ENCODE measurements at regions not wholly inside any gene's neighbourhood (a gene's known extent, or its start where the extent isn't known, plus 50 kb on each side); places are given as distances from the start of the nearest gene placed in this dataset.

GRCh38 chr2:204434660-204435462, 110.4 kb upstream of the PARD3B start:
- 71 to 76% methylated on average over 3 of the region's 3 CpGs for WGBS, 2 donors
- no peak for DNase-seq (ENCODE audit: low spot score in 2 of 2)
- intact Hi-C loops (cut with DNase I; ENCODE audit: low total_unique reads), result no loop called here
- TF ChIP-seq POLR2A (IDR thresholded peaks at IDR 0.05), result no peak
- TF ChIP-seq CTCF (IDR thresholded peaks at IDR 0.05), result no peak
- no peak overlapping the region for H3K4me3 ChIP-seq (ENCODE audit: low read depth, poor library complexity, severe bottlenecking)

GRCh38 chr2:204436230-204436629, 109.0 kb upstream of the PARD3B start:
- intact Hi-C loops (cut with DNase I; ENCODE audit: low total_unique reads), result no loop called here
- DNase-seq (ENCODE audit: low spot score in 2 of 2), result no peak

GRCh38 chr2:204437408-204437807, 107.9 kb upstream of the PARD3B start:
- WGBS, 2 donors, result 71 to 72% methylated on average over 5 of the region's 5 CpGs
- intact Hi-C loops (cut with DNase I; ENCODE audit: low total_unique reads), result no loop called here
- no peak for DNase-seq (ENCODE audit: low spot score in 2 of 2)
- TF ChIP-seq CTCF (IDR thresholded peaks at IDR 0.05) (no peak), POLR2A (IDR thresholded peaks at IDR 0.05) (no peak)
- H3K4me3 ChIP-seq (ENCODE audit: low read depth, poor library complexity, severe bottlenecking), result no peak overlapping the region

More at GRCh38 chr2:204436230-204436629, 109.0 kb upstream of the PARD3B start:
- H3K4me3 ChIP-seq (ENCODE audit: low read depth, poor library complexity, severe bottlenecking), result no peak overlapping the region
- 79 to 92% methylated on average over 1 of the region's 1 CpG for WGBS, 2 donors
- TF ChIP-seq POLR2A (IDR thresholded peaks at IDR 0.05) (no peak), CTCF (IDR thresholded peaks at IDR 0.05) (no peak)

GRCh38 chr2:204437815-204438756, 107.2 kb upstream of the PARD3B start:
- no peak for TF ChIP-seq POLR2A (IDR thresholded peaks at IDR 0.05)
- no peak for TF ChIP-seq CTCF (IDR thresholded peaks at IDR 0.05)
- intact Hi-C loops (cut with DNase I; ENCODE audit: low total_unique reads), result no loop called here
- 88 to 92% methylated on average over 18 of the region's 18 CpGs for WGBS, 2 donors
- no peak overlapping the region for H3K4me3 ChIP-seq (ENCODE audit: low read depth, poor library complexity, severe bottlenecking)
- no peak for DNase-seq (ENCODE audit: low spot score in 2 of 2)

DNA sequence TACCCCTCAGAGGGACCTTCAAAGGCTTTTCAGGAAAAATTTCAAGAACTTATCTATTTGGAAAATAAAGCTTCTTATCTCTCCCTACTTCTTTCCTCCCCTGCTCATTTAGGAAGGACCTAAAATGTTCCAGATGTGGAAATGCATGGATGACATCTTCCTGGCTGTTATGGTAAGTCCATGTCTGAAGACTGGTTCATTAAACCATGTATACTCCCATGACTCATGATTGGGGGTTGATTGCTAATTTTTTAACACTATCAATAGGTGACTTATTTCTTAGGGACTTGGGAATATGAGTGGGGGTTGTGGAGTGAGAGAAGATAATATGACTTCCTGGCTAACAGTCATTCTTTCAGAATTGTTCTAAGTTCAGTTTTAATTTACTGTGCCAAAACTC, 104.0 kb upstream of the PARD3B start:
- no peak for DNase-seq (ENCODE audit: low spot score in 2 of 2)
- TF ChIP-seq CTCF (IDR thresholded peaks at IDR 0.05) (no peak), POLR2A (IDR thresholded peaks at IDR 0.05) (no peak)
- intact Hi-C loops (cut with DNase I; ENCODE audit: low total_unique reads), result no loop called here
- no peak overlapping the region for H3K4me3 ChIP-seq (ENCODE audit: low read depth, poor library complexity, severe bottlenecking)

Measured in lower leg skin (tissue), 4 donors.